ENCODE measurements at regions not wholly inside any gene's neighbourhood (a gene's known extent, or its start where the extent isn't known, plus 50 kb on each side); places are given as distances from the start of the nearest gene placed in this dataset.
"Not testable (repeated sequence)": the region's sequence is repeated elsewhere in the genome, so short reads cannot be mapped to it uniquely, and the experiment has no call there.

GRCh38 chr2:64274399-64275173 is 130.4 kb upstream of the PELI1 start:
- Mint-ChIP-seq H3K27ac (ENCODE audit: unreplicated experiment) (peak overlapping the region; percentile 94), H3K4me3 (ENCODE audit: unreplicated experiment) (no peak overlapping the region), H3K27me3 (ENCODE audit: unreplicated experiment) (peaks cover 4% of the 10 kb centered on the region), H3K9me3 (ENCODE audit: unreplicated experiment) (no peaks in the 10 kb centered on the region), H3K4me1 (ENCODE audit: unreplicated experiment) (peaks cover 51% of the 10 kb centered on the region), H3K36me3 (ENCODE audit: low read depth, unreplicated experiment) (peaks cover 12% of the 10 kb centered on the region)
- no peak for DNase-seq (ENCODE audit: low spot score)
- TF ChIP-seq CTCF (IDR thresholded peaks at IDR 0.05; ENCODE audit: unreplicated experiment) = no peak

GRCh38 chr2:64275174-64275466 is 130.9 kb upstream of the PELI1 start:
- no peak overlapping the region for H3K27ac Mint-ChIP-seq (ENCODE audit: unreplicated experiment)
- H3K27me3 Mint-ChIP-seq (ENCODE audit: unreplicated experiment) = peaks cover 4% of the 10 kb centered on the region
- H3K4me1 Mint-ChIP-seq (ENCODE audit: unreplicated experiment) = peaks cover 51% of the 10 kb centered on the region
- H3K4me3 Mint-ChIP-seq (ENCODE audit: unreplicated experiment) = no peak overlapping the region
- H3K9me3 Mint-ChIP-seq (ENCODE audit: unreplicated experiment) = no peaks in the 10 kb centered on the region
- peaks cover 12% of the 10 kb centered on the region for H3K36me3 Mint-ChIP-seq (ENCODE audit: low read depth, unreplicated experiment)
- no peak for TF ChIP-seq CTCF (IDR thresholded peaks at IDR 0.05; ENCODE audit: unreplicated experiment)
- DNase-seq (ENCODE audit: low spot score) = no peak

- H3K27me3 Mint-ChIP-seq (ENCODE audit: unreplicated experiment) = peaks cover 2% of the 10 kb centered on the region
- H3K4me3 Mint-ChIP-seq (ENCODE audit: unreplicated experiment) = no peak overlapping the region
- TF ChIP-seq CTCF (IDR thresholded peaks at IDR 0.05; ENCODE audit: unreplicated experiment) = no peak
- peaks cover 4% of the 10 kb centered on the region for H3K36me3 Mint-ChIP-seq (ENCODE audit: low read depth, unreplicated experiment)
- H3K4me1 Mint-ChIP-seq (ENCODE audit: unreplicated experiment) = peaks cover 48% of the 10 kb centered on the region
- H3K9me3 Mint-ChIP-seq (ENCODE audit: unreplicated experiment) = no peaks in the 10 kb centered on the region
- no peak for DNase-seq (ENCODE audit: low spot score)
- peak overlapping the region; percentile 48 for H3K27ac Mint-ChIP-seq (ENCODE audit: unreplicated experiment)
Measured at GRCh38 chr2:64276417-64277095, 132.3 kb upstream of the PELI1 start.

- Mint-ChIP-seq H3K9me3 (ENCODE audit: unreplicated experiment) (no peaks in the 10 kb centered on the region), H3K4me3 (ENCODE audit: unreplicated experiment) (no peak overlapping the region), H3K36me3 (ENCODE audit: low read depth, unreplicated experiment) (peaks cover 4% of the 10 kb centered on the region), H3K4me1 (ENCODE audit: unreplicated experiment) (peaks cover 44% of the 10 kb centered on the region), H3K27me3 (ENCODE audit: unreplicated experiment) (no peaks in the 10 kb centered on the region), H3K27ac (ENCODE audit: unreplicated experiment) (peak overlapping the region; percentile 85)
- TF ChIP-seq CTCF (IDR thresholded peaks at IDR 0.05; ENCODE audit: unreplicated experiment) = no peak
- DNase-seq (ENCODE audit: low spot score) = no peak
Measured at GRCh38 chr2:64277101-64277849, 133.1 kb upstream of the PELI1 start.

- H3K27me3 Mint-ChIP-seq (ENCODE audit: unreplicated experiment); H3K4me3 Mint-ChIP-seq (ENCODE audit: unreplicated experiment); DNase-seq (ENCODE audit: low spot score); H3K9me3 Mint-ChIP-seq (ENCODE audit: unreplicated experiment); H3K36me3 Mint-ChIP-seq (ENCODE audit: low read depth, unreplicated experiment); H3K27ac Mint-ChIP-seq (ENCODE audit: unreplicated experiment): not testable (repeated sequence)
- peaks cover 14% of the 10 kb centered on the region for H3K4me1 Mint-ChIP-seq (ENCODE audit: unreplicated experiment)
Measured at GRCh38 chr2:64280812-64281211, 136.6 kb upstream of the PELI1 start.

All from endothelial cell (in vitro differentiated cells).